HL-60 (cell line): ENCODE measurements at regions not wholly inside any gene's neighbourhood (a gene's known extent, or its start where the extent isn't known, plus 50 kb on each side); places are given as distances from the start of the nearest gene placed in this dataset.
"Not testable (repeated sequence)": the region's sequence is repeated elsewhere in the genome, so short reads cannot be mapped to it uniquely, and the experiment has no call there.

Source experiments
- GABPA ChIP-seq: IDR thresholded peaks from 2 replicates; pipeline ENCODE4 v1.6.1; 2012; ENCODE audit warnings: low read depth
- POLR2AphosphoS5 ChIP-seq: IDR thresholded peaks from 2 replicates; pipeline ENCODE4 v1.6.1; 2012; ENCODE audit warnings: low read depth
- TF ChIP-seq, protein P1 (sequence below): IDR thresholded peaks from one replicate; pipeline ENCODE4 v1.5.1; 2011; ENCODE audit warnings: low read length, control low read depth, inconsistent platforms; ENCODE audit not compliant: insufficient read depth
- TF ChIP-seq, protein P2 (sequence below): IDR thresholded peaks from 2 replicates; pipeline ENCODE4 v1.6.1; 2012; ENCODE audit warnings: low read depth; ENCODE audit not compliant: insufficient replicate concordance

DNA sequence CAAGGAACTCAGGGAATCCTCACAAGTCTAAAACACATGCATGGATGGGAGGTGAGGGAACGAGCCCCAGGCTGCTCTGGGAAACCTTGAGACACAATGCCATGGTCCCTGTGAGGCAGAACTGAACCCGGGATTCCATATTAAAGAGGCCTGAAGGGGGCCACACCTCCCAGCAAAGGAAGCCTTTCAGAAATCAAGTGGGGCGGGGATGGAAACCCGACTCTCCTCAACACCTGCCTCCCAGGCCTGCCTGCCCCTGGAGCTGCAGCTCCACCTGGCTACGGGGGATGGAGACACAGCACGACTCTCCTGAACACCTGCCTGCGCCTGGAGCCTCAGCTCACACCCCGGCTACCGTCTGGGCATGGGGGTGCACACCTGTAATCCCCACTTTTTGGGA, 77.8 kb upstream of the LPCAT1 start:
- TF ChIP-seq, protein P1, sequence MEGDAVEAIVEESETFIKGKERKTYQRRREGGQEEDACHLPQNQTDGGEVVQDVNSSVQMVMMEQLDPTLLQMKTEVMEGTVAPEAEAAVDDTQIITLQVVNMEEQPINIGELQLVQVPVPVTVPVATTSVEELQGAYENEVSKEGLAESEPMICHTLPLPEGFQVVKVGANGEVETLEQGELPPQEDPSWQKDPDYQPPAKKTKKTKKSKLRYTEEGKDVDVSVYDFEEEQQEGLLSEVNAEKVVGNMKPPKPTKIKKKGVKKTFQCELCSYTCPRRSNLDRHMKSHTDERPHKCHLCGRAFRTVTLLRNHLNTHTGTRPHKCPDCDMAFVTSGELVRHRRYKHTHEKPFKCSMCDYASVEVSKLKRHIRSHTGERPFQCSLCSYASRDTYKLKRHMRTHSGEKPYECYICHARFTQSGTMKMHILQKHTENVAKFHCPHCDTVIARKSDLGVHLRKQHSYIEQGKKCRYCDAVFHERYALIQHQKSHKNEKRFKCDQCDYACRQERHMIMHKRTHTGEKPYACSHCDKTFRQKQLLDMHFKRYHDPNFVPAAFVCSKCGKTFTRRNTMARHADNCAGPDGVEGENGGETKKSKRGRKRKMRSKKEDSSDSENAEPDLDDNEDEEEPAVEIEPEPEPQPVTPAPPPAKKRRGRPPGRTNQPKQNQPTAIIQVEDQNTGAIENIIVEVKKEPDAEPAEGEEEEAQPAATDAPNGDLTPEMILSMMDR, result not testable (repeated sequence)
- TF ChIP-seq GABPA, POLR2AphosphoS5: not testable (repeated sequence)
- TF ChIP-seq, protein P2, sequence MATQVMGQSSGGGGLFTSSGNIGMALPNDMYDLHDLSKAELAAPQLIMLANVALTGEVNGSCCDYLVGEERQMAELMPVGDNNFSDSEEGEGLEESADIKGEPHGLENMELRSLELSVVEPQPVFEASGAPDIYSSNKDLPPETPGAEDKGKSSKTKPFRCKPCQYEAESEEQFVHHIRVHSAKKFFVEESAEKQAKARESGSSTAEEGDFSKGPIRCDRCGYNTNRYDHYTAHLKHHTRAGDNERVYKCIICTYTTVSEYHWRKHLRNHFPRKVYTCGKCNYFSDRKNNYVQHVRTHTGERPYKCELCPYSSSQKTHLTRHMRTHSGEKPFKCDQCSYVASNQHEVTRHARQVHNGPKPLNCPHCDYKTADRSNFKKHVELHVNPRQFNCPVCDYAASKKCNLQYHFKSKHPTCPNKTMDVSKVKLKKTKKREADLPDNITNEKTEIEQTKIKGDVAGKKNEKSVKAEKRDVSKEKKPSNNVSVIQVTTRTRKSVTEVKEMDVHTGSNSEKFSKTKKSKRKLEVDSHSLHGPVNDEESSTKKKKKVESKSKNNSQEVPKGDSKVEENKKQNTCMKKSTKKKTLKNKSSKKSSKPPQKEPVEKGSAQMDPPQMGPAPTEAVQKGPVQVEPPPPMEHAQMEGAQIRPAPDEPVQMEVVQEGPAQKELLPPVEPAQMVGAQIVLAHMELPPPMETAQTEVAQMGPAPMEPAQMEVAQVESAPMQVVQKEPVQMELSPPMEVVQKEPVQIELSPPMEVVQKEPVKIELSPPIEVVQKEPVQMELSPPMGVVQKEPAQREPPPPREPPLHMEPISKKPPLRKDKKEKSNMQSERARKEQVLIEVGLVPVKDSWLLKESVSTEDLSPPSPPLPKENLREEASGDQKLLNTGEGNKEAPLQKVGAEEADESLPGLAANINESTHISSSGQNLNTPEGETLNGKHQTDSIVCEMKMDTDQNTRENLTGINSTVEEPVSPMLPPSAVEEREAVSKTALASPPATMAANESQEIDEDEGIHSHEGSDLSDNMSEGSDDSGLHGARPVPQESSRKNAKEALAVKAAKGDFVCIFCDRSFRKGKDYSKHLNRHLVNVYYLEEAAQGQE, result not testable (repeated sequence)
